Mucosa of rectum (tissue), 2 donors: ENCODE measurements at regions not wholly inside any gene's neighbourhood (a gene's known extent, or its start where the extent isn't known, plus 50 kb on each side); places are given as distances from the start of the nearest gene placed in this dataset.

Experiments
- H3K27ac ChIP-seq, 2 donors: one replicate each; pipeline ENCODE4 v1.7.0; 2013; ENCODE audit warnings: inconsistent platforms in 2 of 2, low read depth in 2 of 2, low read length in 2 of 2
- H3K27me3 ChIP-seq, 2 donors: one replicate each; pipeline ENCODE4 v1.7.0; 2013; ENCODE audit warnings: low read length in 2 of 2; ENCODE audit not compliant: control insufficient read depth in 2 of 2, insufficient read depth in 2 of 2
- H3K36me3 ChIP-seq, 2 donors: one replicate each; pipeline ENCODE4 v1.7.0; 2013; ENCODE audit warnings: low read length in 2 of 2; ENCODE audit not compliant: control insufficient read depth in 2 of 2, insufficient read depth in 2 of 2
- H3K4me1 ChIP-seq, 2 donors: one replicate each; pipeline ENCODE4 v1.7.0; 2013; ENCODE audit warnings: low read length in 2 of 2, mild to moderate bottlenecking in 1 of 2; ENCODE audit not compliant: control insufficient read depth in 2 of 2, insufficient read depth in 2 of 2
- H3K4me3 ChIP-seq, 2 donors: one replicate each; pipeline ENCODE4 v1.7.0; 2013; ENCODE audit warnings: low read length in 2 of 2
- H3K9ac ChIP-seq, 2 donors: one replicate each; pipeline ENCODE4 v1.7.0; 2013; ENCODE audit warnings: low read length in 2 of 2, low read depth in 1 of 2, mild to moderate bottlenecking in 1 of 2
- H3K9me3 ChIP-seq, 2 donors: one replicate each; pipeline ENCODE4 v1.7.0; 2013; ENCODE audit warnings: low read length in 2 of 2; ENCODE audit not compliant: control insufficient read depth in 2 of 2
- donor health status: healthy.
- donor health status: Normal muscosa, but diverticular disease.

DNA sequence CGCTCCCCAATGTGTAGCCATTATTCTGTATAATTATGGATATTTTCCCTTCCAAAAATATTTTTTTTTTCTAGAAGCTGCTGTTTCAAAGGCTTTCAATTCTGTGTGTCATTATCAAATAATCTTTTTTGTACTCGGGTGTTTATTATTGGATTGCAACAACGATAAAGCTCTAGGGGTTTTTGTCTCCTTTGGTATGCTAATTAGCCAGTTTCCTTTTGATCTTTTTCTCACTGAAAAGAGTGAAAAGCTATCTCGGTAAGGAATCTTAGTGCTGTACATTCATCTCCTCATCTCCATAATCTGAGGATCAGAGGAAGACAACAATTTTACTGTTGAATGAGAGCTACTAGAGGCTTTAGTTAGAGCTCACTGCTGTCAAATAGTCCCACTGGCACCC, 136.6 kb downstream of the OLFM4 start:
- Histone ChIP-seq H3K9me3 (no peaks in the 10 kb centered on the region), H3K27ac (no peak overlapping the region), H3K9ac (no peak overlapping the region), H3K36me3 (no peaks in the 10 kb centered on the region), H3K4me3 (no peak overlapping the region), H3K27me3 (no peaks in the 10 kb centered on the region), H3K4me1 (no peaks in the 10 kb centered on the region)

DNA sequence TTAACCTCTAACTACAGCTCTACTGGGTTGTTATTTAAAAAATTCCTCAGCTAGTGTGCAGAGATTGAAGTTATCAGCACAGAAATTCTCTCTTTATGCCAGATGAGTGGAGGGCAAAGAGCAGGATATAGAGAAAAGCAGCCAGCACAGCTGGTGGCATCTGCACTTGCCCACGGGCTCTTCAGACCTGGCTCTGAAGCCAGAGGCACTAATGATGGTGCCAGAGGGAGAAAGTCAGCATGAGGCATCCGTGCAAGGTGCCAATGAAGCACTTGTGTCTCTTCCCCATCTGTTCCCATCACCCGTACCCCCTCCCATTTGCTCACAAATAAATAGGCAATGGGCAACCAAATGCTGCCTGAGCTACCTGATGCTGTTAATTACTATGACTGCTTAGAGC, 138.9 kb downstream of the OLFM4 start:
- H3K36me3 ChIP-seq: no peaks in the 10 kb centered on the region
- H3K27ac ChIP-seq: no peak overlapping the region
- H3K9ac ChIP-seq: no peak overlapping the region
- no peak overlapping the region for H3K4me3 ChIP-seq
- H3K4me1 ChIP-seq: no peaks in the 10 kb centered on the region
- no peaks in the 10 kb centered on the region for H3K27me3 ChIP-seq
- no peaks in the 10 kb centered on the region for H3K9me3 ChIP-seq

DNA sequence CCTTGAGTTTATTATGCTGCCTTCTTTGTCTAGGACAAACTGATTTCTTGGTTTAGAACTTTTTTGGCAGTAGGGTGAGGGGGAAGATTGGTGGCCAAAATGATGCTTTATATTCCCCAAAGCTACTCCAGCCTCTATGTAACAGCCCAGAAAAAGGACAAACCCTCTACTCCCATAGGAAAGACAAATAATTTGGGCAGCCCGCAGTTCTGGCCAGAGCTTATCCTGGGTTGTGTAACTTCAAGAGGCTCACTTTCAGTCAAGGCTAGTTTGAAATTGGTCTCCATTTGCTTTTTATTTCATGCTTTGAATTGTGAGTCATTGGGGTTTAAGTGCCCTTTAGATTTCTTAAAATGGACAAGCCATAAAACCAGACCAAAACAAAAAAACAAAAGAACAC, 142.3 kb downstream of the OLFM4 start:
- Histone ChIP-seq H3K9me3 (no peaks in the 10 kb centered on the region), H3K9ac (no peak overlapping the region), H3K27me3 (no peaks in the 10 kb centered on the region), H3K4me1 (no peaks in the 10 kb centered on the region), H3K36me3 (no peaks in the 10 kb centered on the region), H3K4me3 (no peak overlapping the region), H3K27ac (no peak overlapping the region)

DNA sequence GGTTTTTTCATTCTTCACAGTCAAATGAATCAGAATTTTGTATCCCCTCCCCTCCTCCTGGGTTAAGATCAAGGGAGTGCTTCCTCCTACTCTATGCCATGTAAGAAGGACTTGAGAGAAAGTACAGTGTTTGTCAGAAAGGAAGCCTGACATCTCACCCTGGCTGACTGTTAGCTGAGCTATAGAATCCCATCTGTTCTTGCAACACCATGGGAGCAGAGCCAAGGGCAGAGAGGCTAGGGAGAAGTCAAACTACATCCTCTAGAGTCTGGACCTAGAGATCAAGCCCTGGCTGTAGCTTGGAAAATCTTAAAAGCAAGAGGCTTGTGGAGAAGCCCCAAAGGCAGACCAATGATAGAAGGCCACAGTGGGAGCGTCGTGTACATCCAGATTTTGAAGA, 145.9 kb downstream of the OLFM4 start:
- H3K36me3 ChIP-seq: no peaks in the 10 kb centered on the region
- H3K27me3 ChIP-seq: no peaks in the 10 kb centered on the region
- H3K4me1 ChIP-seq: no peaks in the 10 kb centered on the region
- no peak overlapping the region for H3K9ac ChIP-seq
- H3K9me3 ChIP-seq: no peaks in the 10 kb centered on the region
- H3K27ac ChIP-seq: no peak overlapping the region
- no peak overlapping the region for H3K4me3 ChIP-seq

DNA sequence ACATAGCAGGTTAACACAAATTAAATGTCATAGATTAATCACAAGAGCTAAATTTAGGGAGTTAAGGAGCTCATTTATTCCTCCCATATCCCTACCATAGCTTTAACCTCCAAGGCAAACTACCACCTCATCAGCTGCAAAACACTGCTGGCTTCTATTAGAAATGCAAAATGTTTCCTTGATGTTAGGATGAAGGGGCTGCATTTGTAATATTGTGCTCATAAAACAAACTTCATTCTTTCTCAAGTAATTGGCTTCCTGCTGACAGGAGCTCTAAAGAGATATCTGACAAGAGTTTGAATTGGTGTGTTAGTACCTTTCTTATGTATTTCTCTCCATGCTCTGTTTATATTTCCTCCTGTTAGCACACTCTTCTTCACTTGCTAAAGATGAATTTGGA, 152.1 kb downstream of the OLFM4 start:
- no peaks in the 10 kb centered on the region for H3K27me3 ChIP-seq

DNA sequence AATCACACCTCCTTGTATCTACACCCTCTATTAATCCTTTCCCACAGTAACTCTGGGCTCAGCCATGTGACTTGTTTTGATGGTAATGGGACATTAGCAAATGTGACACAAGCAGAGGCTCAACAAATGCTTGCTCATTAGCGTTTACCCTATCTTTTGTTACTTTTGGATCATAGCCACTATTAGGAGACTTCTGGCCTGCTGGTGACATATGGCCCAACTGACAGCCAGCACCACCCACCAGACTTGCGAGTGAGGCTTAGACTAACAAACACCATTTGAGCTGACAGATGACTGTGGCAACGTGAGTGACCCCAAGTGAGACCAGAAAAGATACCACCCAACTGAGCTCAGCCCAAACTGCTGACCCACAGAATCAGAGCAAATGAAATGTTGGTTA, 154.1 kb downstream of the OLFM4 start:
- Histone ChIP-seq H3K27me3 (no peaks in the 10 kb centered on the region), H3K27ac (no peak overlapping the region), H3K9ac (no peak overlapping the region), H3K4me3 (no peak overlapping the region), H3K36me3 (no peaks in the 10 kb centered on the region), H3K4me1 (no peaks in the 10 kb centered on the region), H3K9me3 (no peaks in the 10 kb centered on the region)

More for the DNA sequence above, 152.1 kb downstream of the OLFM4 start:
- no peaks in the 10 kb centered on the region for H3K36me3 ChIP-seq
- no peak overlapping the region for H3K27ac ChIP-seq
- H3K9ac ChIP-seq: no peak overlapping the region
- H3K9me3 ChIP-seq: no peaks in the 10 kb centered on the region
- H3K4me3 ChIP-seq: no peak overlapping the region
- no peaks in the 10 kb centered on the region for H3K4me1 ChIP-seq

DNA sequence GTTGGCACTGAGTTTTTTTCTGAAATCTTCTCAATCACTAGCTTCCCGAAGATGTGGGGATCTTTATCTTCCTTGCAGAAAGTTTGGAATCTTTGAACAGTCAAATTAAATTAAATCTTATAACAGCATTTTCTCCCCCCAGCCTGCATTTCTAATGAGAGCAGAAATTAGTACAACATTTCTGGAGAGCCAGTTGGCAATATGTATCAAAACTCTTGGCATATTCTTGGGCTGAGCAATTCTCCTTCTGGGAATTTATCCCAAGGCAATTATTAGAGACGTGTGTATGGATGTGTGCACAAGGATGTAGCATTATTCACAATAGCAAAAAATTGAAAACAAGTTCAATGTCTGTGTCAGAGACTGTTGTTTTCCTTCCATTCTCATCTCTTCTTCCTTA, 159.5 kb downstream of the OLFM4 start:
- H3K9me3 ChIP-seq: no peaks in the 10 kb centered on the region
- H3K27ac ChIP-seq: no peak overlapping the region
- H3K9ac ChIP-seq: no peak overlapping the region
- no peaks in the 10 kb centered on the region for H3K36me3 ChIP-seq
- no peak overlapping the region for H3K4me3 ChIP-seq
- H3K27me3 ChIP-seq: no peaks in the 10 kb centered on the region
- H3K4me1 ChIP-seq: no peaks in the 10 kb centered on the region

DNA sequence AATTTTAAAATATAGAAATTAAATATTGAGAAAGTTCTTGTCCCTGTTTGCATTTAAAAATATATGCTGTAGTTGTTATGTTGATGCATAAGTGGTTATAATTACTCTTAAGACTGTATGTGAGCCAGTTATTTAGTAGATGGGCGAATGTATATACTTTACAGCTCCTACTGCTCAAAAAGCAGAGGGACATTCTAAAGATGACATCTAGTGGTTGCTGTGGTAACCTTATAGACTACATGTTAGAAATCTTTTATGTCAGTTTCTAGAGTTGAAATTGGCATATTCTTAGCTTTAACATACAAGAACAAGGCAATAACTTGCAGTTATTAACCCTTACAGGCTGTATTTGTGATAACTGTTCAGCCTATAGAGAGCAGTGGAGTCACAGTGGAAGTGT, 160.5 kb downstream of the OLFM4 start:
- no peak overlapping the region for H3K9ac ChIP-seq
- no peaks in the 10 kb centered on the region for H3K4me1 ChIP-seq
- H3K27me3 ChIP-seq: no peaks in the 10 kb centered on the region
- H3K9me3 ChIP-seq: no peaks in the 10 kb centered on the region
- H3K27ac ChIP-seq: no peak overlapping the region
- no peaks in the 10 kb centered on the region for H3K36me3 ChIP-seq
- no peak overlapping the region for H3K4me3 ChIP-seq

DNA sequence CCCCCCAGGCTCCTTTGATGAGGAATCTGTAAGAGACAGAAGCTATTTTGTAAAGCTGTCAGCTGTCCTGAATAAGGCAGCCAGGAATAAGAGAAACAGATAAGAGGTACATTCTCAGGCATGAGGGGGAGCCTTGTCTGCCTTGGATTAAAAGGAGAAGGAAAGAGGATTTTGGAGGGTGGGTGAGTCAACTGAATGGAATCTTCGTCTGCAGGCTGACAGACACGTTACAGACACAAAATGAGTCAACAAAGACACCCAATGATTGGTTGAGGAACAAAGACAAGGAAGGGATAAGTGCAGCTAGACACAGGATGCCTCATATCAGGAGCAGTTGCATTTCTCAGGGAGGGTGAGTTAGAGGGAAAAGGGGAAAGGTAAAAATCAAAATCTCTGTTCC, 162.5 kb downstream of the OLFM4 start:
- Histone ChIP-seq H3K9ac (no peak overlapping the region), H3K4me3 (no peak overlapping the region), H3K9me3 (no peaks in the 10 kb centered on the region), H3K27me3 (no peaks in the 10 kb centered on the region), H3K27ac (no peak overlapping the region), H3K36me3 (no peaks in the 10 kb centered on the region), H3K4me1 (no peaks in the 10 kb centered on the region)

DNA sequence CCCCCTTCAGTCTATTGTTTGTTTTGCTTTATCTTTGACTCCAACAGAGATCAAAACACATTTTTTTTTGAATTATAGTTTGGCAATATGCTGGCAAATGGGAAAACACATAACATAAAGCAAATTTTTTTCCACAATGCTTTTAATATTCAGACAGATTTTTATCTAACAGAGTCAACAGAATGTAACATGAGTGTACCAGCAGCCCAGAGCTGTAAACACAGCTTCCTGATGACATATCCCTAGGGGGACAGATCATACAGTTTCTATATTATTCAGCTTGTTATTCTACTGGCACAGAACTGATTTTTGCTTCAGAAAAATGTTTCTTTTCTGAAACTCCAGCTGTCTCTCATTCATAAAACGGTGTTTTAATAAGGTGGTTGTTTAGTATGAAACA, 168.8 kb downstream of the OLFM4 start:
- Histone ChIP-seq H3K4me3 (no peak overlapping the region), H3K36me3 (no peaks in the 10 kb centered on the region), H3K9me3 (no peaks in the 10 kb centered on the region), H3K9ac (no peak overlapping the region), H3K27ac (no peak overlapping the region), H3K27me3 (peaks cover 0 to 4% of the 10 kb centered on the region in 2 donors), H3K4me1 (no peaks in the 10 kb centered on the region)

DNA sequence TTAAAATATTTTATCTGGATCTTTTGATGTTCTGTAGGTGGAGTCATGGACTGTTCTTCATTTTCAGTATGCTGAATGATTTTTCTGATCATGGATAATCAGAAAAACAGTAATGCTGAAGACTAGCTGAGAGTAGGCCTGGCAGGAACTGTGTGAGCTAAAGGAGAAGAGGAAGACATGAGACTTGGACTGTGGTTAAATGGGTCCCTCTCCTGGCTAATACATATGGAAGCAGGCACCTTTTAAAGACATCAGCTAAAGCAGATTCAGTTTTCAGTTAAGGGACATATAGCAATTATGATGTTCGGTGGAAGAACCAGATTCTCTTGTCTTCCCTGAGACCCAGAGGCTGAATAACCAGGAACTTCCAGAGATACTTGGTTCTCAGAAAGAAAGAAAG, 169.4 kb downstream of the OLFM4 start:
- Histone ChIP-seq H3K27me3 (peaks cover 0 to 5% of the 10 kb centered on the region in 2 donors), H3K9me3 (no peaks in the 10 kb centered on the region), H3K4me3 (no peak overlapping the region), H3K9ac (no peak overlapping the region), H3K4me1 (no peaks in the 10 kb centered on the region), H3K36me3 (no peaks in the 10 kb centered on the region), H3K27ac (no peak overlapping the region)
